ENCODE measurements at regions not wholly inside any gene's neighbourhood (a gene's known extent, or its start where the extent isn't known, plus 50 kb on each side); places are given as distances from the start of the nearest gene placed in this dataset.
A peak's percentile ranks its signal among the peaks of the same experiment; 100 is the strongest.

DNA sequence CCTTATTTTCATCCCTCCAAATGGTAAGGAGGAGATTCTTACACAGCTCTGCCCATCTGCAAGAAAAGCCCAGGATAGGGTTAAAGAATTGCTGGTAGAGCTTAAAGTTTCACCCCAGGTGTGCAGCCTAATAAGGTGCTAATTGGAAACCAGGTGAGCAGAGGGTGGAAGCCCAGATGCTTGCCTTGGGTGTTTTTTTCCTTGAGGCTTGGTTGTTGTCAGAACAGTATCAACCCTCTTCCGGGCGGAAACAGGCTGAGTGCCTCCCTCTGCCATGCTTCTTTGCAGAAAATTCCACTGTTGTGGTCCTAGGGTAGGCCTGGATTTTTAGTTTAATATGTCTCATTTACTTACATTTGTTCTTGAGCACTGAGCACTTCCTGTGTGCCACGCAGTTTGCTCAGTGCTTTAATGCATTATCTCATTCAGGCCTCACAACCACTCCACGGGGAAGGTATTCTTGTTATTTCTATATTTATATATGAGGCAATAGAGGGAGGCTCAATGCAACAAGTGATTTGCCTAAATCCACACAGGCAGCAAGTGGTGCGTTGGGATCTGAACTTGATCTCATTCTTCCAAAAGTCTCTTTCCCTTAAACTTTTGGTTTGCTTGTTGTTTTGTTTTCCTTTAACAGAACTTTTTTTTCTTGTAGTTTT is 115.0 kb upstream of the LRIG1 start:
- no peak for DNase-seq (ENCODE audit: low spot score)
- Histone ChIP-seq H3K4me3 (no peak overlapping the region), H3K27ac (peak overlapping the region; percentile 18 to 43)
- TF ChIP-seq, protein P1, sequence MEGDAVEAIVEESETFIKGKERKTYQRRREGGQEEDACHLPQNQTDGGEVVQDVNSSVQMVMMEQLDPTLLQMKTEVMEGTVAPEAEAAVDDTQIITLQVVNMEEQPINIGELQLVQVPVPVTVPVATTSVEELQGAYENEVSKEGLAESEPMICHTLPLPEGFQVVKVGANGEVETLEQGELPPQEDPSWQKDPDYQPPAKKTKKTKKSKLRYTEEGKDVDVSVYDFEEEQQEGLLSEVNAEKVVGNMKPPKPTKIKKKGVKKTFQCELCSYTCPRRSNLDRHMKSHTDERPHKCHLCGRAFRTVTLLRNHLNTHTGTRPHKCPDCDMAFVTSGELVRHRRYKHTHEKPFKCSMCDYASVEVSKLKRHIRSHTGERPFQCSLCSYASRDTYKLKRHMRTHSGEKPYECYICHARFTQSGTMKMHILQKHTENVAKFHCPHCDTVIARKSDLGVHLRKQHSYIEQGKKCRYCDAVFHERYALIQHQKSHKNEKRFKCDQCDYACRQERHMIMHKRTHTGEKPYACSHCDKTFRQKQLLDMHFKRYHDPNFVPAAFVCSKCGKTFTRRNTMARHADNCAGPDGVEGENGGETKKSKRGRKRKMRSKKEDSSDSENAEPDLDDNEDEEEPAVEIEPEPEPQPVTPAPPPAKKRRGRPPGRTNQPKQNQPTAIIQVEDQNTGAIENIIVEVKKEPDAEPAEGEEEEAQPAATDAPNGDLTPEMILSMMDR (IDR thresholded peaks at IDR 0.05), result no peak

DNA sequence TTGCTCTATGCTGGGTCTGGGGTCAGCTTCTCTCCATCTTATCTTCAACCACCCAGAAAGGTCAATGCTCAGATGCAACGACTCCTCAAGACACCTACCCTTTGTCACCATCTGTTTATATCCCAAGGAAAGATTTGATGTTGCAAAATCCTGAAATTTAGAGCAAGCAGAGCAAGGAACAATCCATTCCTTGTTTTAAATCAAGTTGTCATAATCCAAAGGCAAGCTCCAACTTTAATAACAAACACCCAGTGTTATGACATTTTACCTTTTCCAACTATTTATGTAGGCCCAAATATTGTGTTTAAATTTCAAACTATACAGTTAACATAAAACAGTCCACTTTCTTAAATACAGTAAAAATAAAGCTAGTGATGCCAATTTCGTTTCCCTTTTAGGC is 116.5 kb upstream of the LRIG1 start:
- H3K4me3 ChIP-seq, result no peak overlapping the region
- no peak for DNase-seq (ENCODE audit: low spot score)
- TF ChIP-seq, protein P1 (IDR thresholded peaks at IDR 0.05), result no peak
- peak overlapping the region; percentile 16 to 82 for H3K27ac ChIP-seq

DNA sequence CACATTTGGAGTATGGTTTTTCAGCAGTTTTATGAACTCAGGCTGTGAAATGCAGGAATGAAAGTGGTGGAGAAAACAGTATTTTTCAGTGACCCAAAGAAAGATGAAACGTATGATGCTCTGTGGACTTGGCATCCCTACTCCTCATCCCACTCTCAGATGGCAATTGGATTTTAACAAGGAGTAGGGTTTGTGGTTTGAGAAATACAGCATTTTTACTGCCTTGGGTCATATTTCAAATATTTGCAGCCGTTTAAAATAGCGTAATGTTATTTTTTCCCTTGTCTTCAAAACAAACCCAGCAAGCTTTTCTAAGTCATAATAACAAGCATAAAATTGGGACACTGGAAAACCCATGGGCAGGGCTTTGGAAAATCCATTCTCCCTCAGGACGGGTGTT is 117.2 kb upstream of the LRIG1 start:
- TF ChIP-seq, protein P1 (IDR thresholded peaks at IDR 0.05), result no peak
- peak overlapping the region; percentile 16 to 82 for H3K27ac ChIP-seq
- no peak for DNase-seq (ENCODE audit: low spot score)
- peak overlapping the region; percentile 31 for H3K4me3 ChIP-seq

DNA sequence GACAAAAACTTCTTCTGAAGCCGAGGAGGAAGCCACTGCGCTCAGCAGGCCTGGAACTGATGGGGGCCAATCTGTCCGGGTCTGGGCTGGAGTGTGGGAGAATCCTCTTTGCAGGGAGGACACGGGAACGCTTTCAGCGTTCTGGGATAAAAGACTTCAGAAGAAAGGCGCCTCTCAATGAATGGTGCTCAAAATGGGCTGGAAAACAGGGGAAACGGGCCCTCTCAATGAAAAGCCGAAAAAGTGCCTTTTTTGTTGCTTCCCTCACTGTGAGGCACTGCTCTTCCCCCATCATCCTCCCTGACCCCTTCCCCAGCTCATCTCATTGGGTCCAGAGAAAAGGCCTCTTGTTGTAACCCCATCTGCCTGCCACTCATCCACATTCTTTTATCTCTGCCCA is 119.5 kb upstream of the LRIG1 start:
- H3K4me3 ChIP-seq, result no peak overlapping the region
- DNase-seq (ENCODE audit: low spot score), result no peak
- TF ChIP-seq, protein P1 (IDR thresholded peaks at IDR 0.05), result no peak
- H3K27ac ChIP-seq, result peak overlapping the region; percentile 61 to 64

DNA sequence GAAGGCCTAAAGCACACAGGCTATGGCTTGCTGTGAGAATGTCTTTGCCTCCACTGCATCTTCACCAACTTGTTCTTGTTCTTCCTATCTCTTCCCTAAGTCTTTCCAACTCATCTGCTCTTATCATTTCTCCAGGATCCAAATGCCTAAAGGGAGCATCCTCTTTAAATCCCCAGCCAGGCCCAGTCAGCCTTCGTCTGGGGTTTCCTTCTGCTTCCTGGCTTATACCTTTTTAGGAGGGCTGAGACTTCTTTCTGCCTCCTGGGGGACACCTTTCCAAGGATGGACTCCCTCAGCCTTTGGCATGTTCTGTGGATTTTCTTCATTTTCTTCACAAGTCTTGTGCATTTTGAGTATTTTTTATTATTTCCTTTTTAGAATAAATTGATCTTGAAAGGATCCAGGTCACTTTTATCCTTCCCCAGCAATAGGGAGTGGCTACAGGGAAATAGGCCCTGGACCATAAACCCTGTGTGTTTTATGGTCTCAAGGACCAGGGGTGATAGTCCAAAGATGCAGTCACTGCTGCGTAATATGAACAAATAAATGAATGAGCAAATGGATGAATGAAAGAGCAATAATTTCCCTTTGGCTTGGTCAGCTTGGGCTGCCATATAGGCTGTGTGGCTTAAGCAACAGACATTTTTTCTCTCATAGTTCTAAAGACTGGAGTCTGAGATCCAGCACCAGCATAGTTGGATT is 122.1 kb upstream of the LRIG1 start:
- Histone ChIP-seq H3K4me3 (no peak overlapping the region), H3K27ac (no peak overlapping the region)
- no peak for DNase-seq (ENCODE audit: low spot score)
- TF ChIP-seq, protein P1 (IDR thresholded peaks at IDR 0.05), result no peak

DNA sequence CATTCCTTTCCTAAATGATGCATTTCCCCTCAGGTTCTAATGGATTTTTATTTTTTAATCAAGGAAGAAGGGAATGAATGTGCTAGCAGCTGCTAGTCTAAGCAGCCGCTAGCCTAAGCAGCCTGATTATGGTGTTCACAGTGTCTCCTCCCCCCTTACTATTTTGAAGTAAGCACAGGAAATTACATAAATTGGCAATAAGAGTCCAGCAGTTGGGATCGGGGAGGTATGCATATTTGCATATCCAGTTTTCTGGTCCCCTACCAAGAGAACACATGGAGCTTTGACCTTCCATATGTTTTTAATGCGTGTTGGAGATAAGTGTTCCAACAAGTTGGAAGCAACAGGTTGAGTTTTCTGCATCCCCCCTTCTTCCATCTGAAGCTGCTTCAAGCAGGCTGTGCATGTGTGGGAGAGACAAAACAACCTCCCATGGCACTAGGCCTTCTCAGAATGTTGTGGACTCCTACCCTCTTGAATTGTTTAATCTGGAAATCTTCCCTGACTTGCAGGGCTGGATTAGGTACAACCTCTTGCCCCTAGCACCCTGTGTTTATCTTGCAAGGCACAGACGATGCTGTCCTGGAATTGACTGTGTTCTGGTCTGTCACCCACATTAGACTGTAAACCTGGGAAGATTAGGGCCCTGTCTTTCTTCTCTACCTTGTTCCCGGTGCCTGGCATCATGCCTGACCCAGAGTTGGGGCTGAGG is 124.8 kb upstream of the LRIG1 start:
- Histone ChIP-seq H3K4me3 (no peak overlapping the region), H3K27ac (no peak overlapping the region)
- DNase-seq (ENCODE audit: low spot score), result no peak

More for the DNA sequence above, 124.8 kb upstream of the LRIG1 start:
- TF ChIP-seq, protein P1 (IDR thresholded peaks at IDR 0.05), result no peak
